HL-60 (cell line): ENCODE measurements at regions not wholly inside any gene's neighbourhood (a gene's known extent, or its start where the extent isn't known, plus 50 kb on each side); places are given as distances from the start of the nearest gene placed in this dataset.

Source experiments
- DNase-seq, 2 experiments: peaks; one replicate each; pipeline ENCODE4 v3.0.0-alpha.2; 2010 to 2020; ENCODE audit warnings: low read depth in 1 of 2, low spot score in 1 of 2
- H3K27ac ChIP-seq: fragments of 250-450 bp; sonication (Bioruptor Pico); replicated peaks from 2 replicates; pipeline ENCODE4 v1.5.1; 2020; ENCODE audit warnings: mild to moderate bottlenecking, moderate library complexity
- H3K27me3 ChIP-seq: fragments of 250-450 bp; sonication (Bioruptor Pico); 2 replicates; pipeline ENCODE4 v1.5.1; 2021; ENCODE audit warnings: mild to moderate bottlenecking, moderate library complexity; ENCODE audit not compliant: insufficient read depth, poor library complexity, severe bottlenecking
- H3K4me3 ChIP-seq: replicated peaks from 2 replicates; pipeline ENCODE4 v1.5.1; 2011; ENCODE audit warnings: mild to moderate bottlenecking, control low read depth, low read length; ENCODE audit not compliant: insufficient read depth
- CTCF ChIP-seq: IDR thresholded peaks from one replicate; pipeline ENCODE4 v1.5.1; 2011; ENCODE audit warnings: low read length, control low read depth, inconsistent platforms; ENCODE audit not compliant: insufficient read depth
- GABPA ChIP-seq: IDR thresholded peaks from 2 replicates; pipeline ENCODE4 v1.6.1; 2012; ENCODE audit warnings: low read depth
- POLR2AphosphoS5 ChIP-seq: IDR thresholded peaks from 2 replicates; pipeline ENCODE4 v1.6.1; 2012; ENCODE audit warnings: low read depth
- REST ChIP-seq: IDR thresholded peaks from 2 replicates; pipeline ENCODE4 v1.6.1; 2012; ENCODE audit warnings: low read depth; ENCODE audit not compliant: insufficient replicate concordance
- SPI1 ChIP-seq: IDR thresholded peaks from 2 replicates; pipeline ENCODE4 v1.6.1; 2012; ENCODE audit warnings: low read depth, mild to moderate bottlenecking, borderline replicate concordance

DNA sequence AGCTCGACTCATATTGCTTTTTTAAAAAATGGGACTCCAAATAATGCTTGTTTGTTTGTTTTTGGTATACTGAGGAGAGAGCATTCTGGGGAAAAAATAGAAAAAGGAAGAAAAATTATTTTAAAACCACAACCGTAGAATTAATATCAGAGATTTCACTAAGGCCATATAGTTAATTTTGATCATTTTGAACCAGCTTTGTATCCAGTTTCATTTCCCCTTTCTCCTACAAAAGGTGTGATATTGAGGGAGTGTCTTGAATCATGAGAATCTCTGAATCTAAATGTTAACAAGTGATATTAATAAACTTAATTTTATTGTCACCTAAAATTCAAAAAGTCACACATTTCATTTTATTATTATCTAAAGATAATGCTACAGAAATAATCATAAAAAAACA, 198.5 kb upstream of the GALNT5 start:
- Histone ChIP-seq H3K27me3 (no peaks in the 10 kb centered on the region), H3K27ac (no peak overlapping the region), H3K4me3 (no peak overlapping the region)
- TF ChIP-seq REST (no peak), CTCF (no peak), POLR2AphosphoS5 (no peak)
- no peak for DNase-seq

- TF ChIP-seq SPI1 (no peak), REST (no peak), POLR2AphosphoS5 (no peak), CTCF (no peak), GABPA (no peak)
- no peaks in the 10 kb centered on the region for H3K27me3 ChIP-seq
- H3K27ac ChIP-seq = no peak overlapping the region
- no peak overlapping the region for H3K4me3 ChIP-seq
- DNase-seq = no peak
These were observed 195.7 kb upstream of the GALNT5 start for GRCh38 chr2:157061799-157062198.

DNA sequence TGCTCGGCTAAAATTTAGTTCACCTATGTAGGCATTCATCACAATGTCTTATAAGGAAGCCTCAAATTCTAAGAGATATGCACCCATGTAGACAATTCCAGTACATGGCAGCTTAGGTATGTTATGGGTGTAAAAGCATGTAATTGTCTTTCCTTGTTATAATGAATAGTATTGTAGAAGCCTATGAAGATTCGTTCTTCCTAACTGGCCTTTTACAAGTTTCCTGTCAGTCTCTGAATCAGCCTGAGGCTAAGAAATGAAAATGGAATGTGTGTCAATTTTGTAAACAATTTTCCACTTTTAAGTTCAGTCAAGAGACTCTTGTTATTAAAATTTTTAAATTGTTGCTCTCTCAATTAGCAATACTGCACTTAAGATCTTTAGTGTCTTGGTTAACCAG, 189.9 kb upstream of the GALNT5 start:
- Histone ChIP-seq H3K27ac (no peak overlapping the region), H3K4me3 (no peak overlapping the region), H3K27me3 (no peaks in the 10 kb centered on the region)
- no peak for DNase-seq
- TF ChIP-seq CTCF = no peak
- no peak for TF ChIP-seq POLR2AphosphoS5
- TF ChIP-seq REST = no peak
